ENCODE measurements at regions not wholly inside any gene's neighbourhood (a gene's known extent, or its start where the extent isn't known, plus 50 kb on each side); places are given as distances from the start of the nearest gene placed in this dataset.
"Not testable (repeated sequence)": the region's sequence is repeated elsewhere in the genome, so short reads cannot be mapped to it uniquely, and the experiment has no call there.

- Histone ChIP-seq H3K4me3 (no peak overlapping the region), H3K27ac (no peak overlapping the region)
These were observed 291.9 kb downstream of the SH2D4B start for GRCh38 chr10:80829562-80829961.

DNA sequence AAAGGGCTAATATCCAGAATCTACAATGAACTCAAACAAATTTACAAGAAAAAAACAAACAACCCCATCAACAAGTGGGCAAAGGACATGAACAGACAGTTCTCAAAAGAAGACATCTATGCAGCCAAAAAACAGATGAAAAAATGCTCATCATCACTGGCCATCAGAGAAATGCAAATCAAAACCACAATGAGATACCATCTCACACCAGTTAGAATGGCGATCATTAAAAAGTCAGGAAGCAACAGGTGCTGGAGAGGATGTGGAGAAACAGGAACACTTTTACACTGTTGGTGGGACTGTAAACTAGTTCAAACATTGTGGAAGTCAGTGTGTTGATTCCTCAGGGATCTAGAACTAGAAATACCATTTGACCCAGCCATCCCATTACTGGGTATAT is 295.0 kb downstream of the SH2D4B start:
- not testable (repeated sequence) for H3K4me3 ChIP-seq, H3K27ac ChIP-seq

DNA sequence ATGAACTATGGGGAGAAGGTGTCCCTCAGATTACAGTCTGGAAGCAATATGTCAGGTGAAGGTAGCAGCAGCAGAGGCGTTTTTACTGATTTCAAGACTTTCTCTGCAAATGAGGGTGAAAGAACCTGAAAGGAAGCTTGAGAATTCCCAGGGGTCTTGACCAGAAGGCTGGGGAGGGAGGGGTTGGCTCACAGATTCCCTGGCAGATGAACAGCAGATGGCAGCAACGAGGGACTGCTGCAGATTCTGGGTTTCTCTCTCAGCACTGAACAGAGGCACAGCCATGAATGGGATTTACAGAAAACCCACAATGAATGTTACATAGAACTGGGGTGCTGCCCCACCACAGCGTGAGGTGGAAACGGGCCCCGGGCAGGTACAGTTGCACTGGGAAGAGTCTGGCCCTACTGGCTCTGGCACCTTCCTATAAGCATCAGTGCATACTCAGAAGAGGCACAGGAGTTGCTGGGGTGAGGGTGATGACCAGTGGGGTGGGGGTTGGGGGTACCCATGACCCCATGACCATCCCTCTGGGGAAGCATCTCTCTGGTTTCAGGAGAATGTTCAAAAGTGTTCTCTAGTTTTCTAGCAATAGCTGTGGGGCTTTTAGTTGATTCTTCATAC is 317.8 kb downstream of the SH2D4B start:
- H3K27ac ChIP-seq: no peak overlapping the region
- no peak overlapping the region for H3K4me3 ChIP-seq

DNA sequence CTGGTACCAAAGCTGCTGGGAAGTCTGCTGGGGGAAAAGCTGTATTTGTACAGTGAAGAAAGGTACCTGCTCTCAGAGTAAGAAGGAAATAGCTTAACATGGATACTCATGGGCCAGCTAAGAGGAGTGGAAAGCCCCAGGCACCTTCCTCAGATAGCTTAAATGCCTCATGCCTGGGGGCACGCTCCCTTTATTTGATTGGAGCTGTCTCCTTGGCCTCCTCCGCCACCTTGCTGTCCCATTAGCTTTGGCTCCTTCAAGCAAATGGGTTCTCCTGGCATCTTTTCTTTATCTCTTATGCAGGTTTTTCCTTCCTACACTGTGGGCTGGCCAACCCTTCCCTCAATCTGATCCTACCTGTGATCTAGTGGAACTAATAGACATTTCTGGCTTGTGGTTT is 318.5 kb downstream of the SH2D4B start:
- no peak overlapping the region for H3K27ac ChIP-seq
- H3K4me3 ChIP-seq: no peak overlapping the region

- not testable (repeated sequence) for H3K4me3 ChIP-seq, H3K27ac ChIP-seq
These were observed 321.6 kb downstream of the SH2D4B start for GRCh38 chr10:80859279-80859678.

DNA sequence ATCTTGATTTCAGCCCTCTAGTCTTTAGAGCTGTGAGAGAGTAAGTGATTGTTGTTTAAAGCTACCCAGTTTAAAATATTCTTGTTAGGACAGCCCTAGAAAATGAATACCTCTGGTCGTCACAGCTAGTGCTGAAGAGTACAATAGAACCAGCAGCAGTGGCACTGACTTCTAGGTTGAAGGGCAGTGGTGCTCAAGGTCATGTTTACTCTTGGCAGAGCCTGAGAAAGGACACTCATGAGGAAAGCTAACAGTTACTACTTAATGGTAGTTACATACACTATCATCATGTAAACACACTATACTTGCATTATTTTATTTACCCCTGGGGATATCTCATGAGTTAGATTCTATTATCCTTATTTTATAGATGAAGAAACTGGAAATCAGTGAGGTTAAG is 323.0 kb downstream of the SH2D4B start:
- H3K4me3 ChIP-seq: no peak overlapping the region

DNA sequence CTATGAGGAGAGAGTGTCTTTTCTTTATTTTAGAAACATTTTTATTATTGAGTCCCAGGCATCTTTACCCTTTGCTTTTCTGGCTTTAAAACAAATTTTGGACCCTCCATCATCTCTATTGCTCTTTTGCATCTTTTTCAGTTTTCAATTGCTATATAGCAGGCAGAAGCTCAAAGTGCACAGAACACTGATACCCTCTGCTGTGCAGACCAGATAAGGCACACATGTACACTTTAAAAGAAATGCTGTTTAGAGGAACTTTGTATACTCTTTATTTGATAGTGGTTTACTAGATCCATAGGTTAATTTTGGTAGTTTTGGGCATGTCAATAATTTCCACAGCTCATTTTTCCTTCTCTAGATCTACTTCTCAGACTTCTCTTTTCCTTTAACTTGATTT is 324.2 kb downstream of the SH2D4B start:
- H3K4me3 ChIP-seq: no peak overlapping the region
- no peak overlapping the region for H3K27ac ChIP-seq

More for the DNA sequence above, 323.0 kb downstream of the SH2D4B start:
- H3K27ac ChIP-seq: no peak overlapping the region

DNA sequence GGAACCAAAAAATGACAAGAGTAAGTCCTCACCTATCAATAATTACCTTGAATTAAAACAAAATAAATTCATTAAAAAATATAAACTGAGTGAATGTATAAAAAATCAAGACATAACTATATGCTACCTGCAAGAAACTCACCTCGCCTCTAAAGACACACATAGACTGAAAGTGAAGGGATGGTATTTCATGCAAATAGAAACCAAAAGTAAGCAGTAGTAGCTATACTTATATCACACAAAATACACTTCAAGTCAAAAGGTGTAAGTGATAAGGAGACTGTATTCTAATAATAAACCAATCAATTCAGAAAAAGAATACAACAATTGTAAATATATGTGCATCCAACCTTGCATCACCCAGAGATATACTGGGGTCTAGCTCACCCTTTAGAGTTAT is 332.6 kb downstream of the SH2D4B start:
- Histone ChIP-seq H3K4me3 (no peak overlapping the region), H3K27ac (no peak overlapping the region)

- Histone ChIP-seq H3K27ac (no peak overlapping the region), H3K4me3 (no peak overlapping the region)
These were observed 333.4 kb downstream of the SH2D4B start for GRCh38 chr10:80871083-80871482.

- Histone ChIP-seq H3K4me3 (no peak overlapping the region), H3K27ac (no peak overlapping the region)
These were observed 340.6 kb downstream of the SH2D4B start for GRCh38 chr10:80878330-80878729.

DNA sequence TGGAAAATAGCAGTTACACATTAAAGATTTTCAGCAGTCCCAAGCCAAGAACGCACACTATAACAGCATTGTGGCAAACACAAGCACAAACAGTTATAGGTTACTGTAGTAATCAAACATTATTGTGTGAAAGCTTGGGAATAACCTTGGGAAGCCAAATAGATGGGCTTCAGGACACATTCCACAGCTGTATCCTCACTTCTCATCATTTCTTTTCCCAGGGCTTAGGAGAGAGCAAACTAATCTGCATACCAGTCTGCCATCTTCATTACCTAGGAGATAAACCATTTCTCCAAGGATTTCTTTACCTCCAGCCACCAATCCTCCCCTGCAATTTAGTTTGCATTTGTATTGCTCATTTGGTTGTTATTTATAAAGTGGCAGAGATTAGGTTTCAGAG is 352.4 kb downstream of the SH2D4B start:
- H3K4me3 ChIP-seq: no peak overlapping the region
- H3K27ac ChIP-seq: no peak overlapping the region

GRCh38 chr10:80893256-80893655 is 355.6 kb downstream of the SH2D4B start:
- Histone ChIP-seq H3K4me3 (no peak overlapping the region), H3K27ac (no peak overlapping the region)

DNA sequence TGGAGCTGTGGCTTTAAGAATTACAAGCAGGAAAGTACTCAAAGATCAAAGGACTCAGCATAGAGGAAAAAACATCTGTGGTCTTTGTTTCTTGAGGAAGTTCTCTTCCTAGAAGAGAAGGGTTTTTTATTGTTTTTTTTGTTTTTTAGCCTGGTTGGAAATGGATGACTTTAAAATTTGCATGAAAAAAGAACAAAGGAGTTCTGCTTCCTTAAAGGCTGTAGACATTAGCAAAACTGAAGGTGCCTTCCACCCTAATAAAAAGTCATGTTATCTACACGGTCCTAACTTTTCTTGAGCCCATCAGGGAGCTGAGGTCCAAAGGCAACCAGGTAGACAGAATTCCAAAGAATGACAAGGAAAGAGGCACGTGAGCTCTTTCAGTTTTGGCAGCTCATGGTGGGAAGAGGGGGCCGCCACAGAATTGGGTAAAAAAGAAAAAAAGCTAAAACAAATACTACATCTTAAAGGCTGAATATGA is 356.6 kb downstream of the SH2D4B start:
- no peak overlapping the region for H3K4me3 ChIP-seq
- H3K27ac ChIP-seq: peak overlapping the region in 1 of 21 experiments; percentile 31

DNA sequence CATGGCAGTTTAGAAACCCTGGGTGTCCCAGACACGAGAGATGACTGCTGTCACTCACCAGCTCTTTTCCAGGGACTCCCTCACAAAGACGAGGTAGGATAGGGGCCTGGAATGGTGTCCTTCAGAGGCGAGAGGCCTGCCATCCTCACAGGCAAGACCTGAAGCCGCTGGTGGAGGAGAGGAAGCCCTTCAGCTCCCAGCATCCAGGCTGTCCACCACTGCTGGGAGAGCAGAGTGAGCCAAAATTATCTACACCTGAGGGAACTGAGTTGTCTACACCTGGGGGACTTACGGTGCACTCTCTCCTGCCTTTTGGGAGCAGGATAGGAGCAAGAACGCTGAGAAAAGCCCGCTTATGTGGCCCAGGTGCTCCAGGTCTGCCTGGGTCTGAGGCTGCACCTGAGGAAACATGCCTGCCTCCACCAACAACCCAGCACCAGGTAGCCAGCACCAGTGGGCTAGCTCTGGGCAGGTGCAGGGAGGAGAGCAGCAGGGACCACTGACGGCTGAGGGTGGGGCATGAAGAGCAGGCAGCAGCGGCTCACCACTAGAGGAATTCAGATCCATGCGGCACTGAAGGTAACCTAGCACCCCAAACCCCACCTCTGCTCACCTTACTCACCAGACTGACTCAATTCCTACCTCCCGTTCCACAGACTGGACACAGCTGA is 357.2 kb downstream of the SH2D4B start:
- H3K4me3 ChIP-seq: no peak overlapping the region

DNA sequence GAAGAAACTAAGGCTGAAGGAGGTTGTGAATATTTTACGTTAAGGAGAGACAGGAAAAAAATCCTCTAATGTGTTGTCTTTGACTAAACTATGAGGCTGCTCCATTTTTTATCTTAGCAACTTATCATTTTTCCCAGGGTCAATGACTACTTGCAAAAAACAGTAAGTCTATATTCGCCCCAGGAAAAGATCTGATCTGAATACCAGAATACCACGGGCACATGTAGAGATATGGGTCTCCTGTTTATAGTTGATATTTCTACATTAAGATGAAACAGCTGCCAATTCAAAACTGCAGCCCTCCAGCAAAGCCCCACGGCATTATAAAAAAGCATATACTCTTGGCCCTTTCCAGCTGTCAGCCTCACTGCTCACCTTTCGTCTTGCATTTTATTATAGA is 358.4 kb downstream of the SH2D4B start:
- Histone ChIP-seq H3K4me3 (no peak overlapping the region), H3K27ac (no peak overlapping the region)

More for the DNA sequence above, 357.2 kb downstream of the SH2D4B start:
- H3K27ac ChIP-seq: peak overlapping the region in 1 of 21 experiments; percentile 31

- Histone ChIP-seq H3K4me3 (no peak overlapping the region), H3K27ac (no peak overlapping the region)
These were observed 359.3 kb downstream of the SH2D4B start for GRCh38 chr10:80896959-80897358.

DNA sequence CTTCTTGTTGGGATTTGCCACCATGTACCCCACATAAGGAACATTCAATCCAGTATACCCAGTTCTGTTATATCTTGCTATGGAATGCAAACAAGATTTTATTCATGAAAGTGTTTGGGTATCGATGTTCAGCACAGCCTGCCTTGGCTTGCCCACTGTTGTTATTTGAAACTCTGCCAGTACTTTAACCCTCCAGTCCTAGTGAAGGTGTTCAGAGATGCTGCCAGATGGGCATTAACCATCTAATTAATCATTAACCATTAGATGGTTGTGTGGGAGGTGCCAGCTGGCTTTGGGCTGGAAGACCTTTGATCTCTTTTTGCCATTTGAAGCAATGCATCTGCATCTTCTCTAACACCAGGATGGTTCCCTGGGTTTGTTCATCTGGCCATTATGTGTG is 363.0 kb downstream of the SH2D4B start:
- Histone ChIP-seq H3K4me3 (no peak overlapping the region), H3K27ac (no peak overlapping the region)

GRCh38 chr10:80908611-80909010 is 370.9 kb downstream of the SH2D4B start:
- Histone ChIP-seq H3K4me3 (no peak overlapping the region), H3K27ac (no peak overlapping the region)

- no peak overlapping the region for H3K27ac ChIP-seq
- H3K4me3 ChIP-seq: no peak overlapping the region
These were observed 371.6 kb downstream of the SH2D4B start for GRCh38 chr10:80909254-80909653.

DNA sequence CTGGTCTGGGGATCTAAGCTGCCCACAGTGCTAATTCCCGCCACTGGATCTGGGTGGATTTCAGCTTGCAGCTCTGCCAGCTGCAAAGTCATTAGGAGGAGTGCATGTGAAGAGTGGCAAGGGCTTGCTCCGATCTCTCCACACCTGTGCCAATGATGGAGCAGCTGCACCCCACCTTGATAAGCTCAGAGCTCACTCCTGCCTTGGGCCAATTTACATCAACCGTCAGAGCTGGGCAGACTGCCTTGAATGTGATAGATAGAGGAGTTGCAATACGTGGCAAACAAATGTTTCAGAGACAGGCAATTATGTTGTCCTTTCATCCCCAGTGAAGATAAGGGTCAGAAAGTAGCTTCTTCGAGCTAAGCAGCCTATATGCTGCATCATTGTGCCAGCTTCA is 379.9 kb downstream of the SH2D4B start:
- Histone ChIP-seq H3K4me3 (no peak overlapping the region), H3K27ac (no peak overlapping the region)

DNA sequence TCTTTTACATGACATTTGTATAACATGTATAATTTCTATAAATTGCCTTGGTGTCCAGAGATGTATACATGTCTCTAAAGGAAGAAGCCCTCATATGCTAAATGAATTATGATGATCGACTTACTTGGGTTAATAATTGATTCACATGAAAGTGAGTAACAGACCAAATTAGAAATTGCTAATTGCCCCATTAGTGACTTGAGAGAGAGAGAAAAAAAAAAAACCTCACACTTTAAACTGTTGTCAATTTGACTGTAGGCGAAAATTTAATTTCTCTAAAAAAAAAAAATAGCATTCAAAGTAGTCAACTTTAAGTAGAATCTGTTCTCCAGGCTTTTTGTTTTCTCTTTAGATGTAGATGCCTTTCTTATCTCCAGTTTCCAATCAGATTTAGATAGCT is 383.3 kb downstream of the SH2D4B start:
- Histone ChIP-seq H3K4me3 (no peak overlapping the region), H3K27ac (no peak overlapping the region)

All from skin epidermis (tissue), 12 donors.